ENCODE measurements at regions not wholly inside any gene's neighbourhood (a gene's known extent, or its start where the extent isn't known, plus 50 kb on each side); places are given as distances from the start of the nearest gene placed in this dataset.

DNA sequence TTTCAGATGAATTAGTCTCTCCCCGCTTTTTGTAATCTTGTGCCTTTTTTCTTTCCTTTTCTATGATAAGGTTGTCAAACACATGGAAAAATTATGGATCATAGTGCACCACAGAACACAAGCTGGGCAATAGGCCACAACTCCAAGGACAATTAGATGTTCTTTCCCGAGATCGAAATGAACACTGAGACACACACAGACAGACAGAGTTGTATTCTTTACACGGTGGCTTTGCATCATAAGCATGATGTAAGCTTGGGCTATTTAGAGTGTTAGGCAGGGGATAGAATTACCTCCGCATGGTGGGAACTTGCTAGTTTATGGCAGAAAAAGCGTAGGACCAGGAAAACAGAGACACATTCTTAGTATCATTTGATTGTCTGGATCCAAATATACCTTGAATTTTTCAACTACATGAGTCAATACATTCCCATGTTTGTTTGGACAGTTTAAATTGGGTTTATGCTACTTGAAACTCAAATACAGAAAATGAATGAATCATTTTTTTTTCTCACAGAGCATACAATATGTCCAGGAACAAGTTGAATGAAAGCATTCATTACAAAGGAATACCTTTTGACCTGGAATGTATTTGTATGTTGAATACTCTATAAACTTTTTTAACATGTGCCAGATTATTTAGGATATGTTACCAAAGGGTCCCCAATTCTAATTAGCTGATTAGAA lies 1611.5 kb upstream of the TMEFF2 start:
- H4K20me1 ChIP-seq (replicated peaks in 1 of 2; ENCODE audit: control insufficient read depth in 1 of 2, insufficient read depth in 2 of 2, low read length in 2 of 2): no peaks in the 10 kb centered on the region
- H3K4me3 ChIP-seq (ENCODE audit: extremely low read depth in 1 of 4, insufficient read depth in 2 of 4, low read depth in 3 of 4, low read length in 4 of 4): no peak overlapping the region
- H2BK12ac ChIP-seq (ENCODE audit: low read depth, low read length): no peak overlapping the region
- no peak overlapping the region for H4K8ac ChIP-seq (ENCODE audit: extremely low read depth, insufficient read depth, low read length)
- FAIRE-seq (no peak), DNase-seq (ENCODE audit: low read depth in 1 of 2, low spot score in 2 of 2) (no peak)
- H4K5ac ChIP-seq (ENCODE audit: insufficient read length, low read depth, low read length): no peak overlapping the region
- H2AFZ ChIP-seq (ENCODE audit: low read length): no peak overlapping the region
- no peaks in the 10 kb centered on the region for H3K27me3 ChIP-seq (replicated peaks in 1 of 4; ENCODE audit: control insufficient read depth in 3 of 4, extremely low read depth in 1 of 4, insufficient read depth in 3 of 4, low read length in 3 of 4)
- no peak overlapping the region for H3K9ac ChIP-seq (replicated peaks in 1 of 4; ENCODE audit: extremely low read depth in 1 of 4, low read depth in 3 of 4, low read length in 3 of 4)
- H3K36me3 ChIP-seq (ENCODE audit: control insufficient read depth in 2 of 4, insufficient read depth in 4 of 4, low read length in 3 of 4): no peaks in the 10 kb centered on the region
- H3K14ac ChIP-seq (ENCODE audit: insufficient read length): no peak overlapping the region
- no peaks in the 10 kb centered on the region for H3K4me1 ChIP-seq (replicated peaks in 1 of 4; ENCODE audit: control insufficient read depth in 3 of 4, insufficient read depth in 4 of 4, low read length in 3 of 4)
- peaks cover 2% of the 10 kb centered on the region; the same call in 1 of the 2 replicates for H3K23me2 ChIP-seq (ENCODE audit: low read depth, low read length)
- no peak overlapping the region for H2BK120ac ChIP-seq (replicated peaks; ENCODE audit: low read depth, low read length)
- ChIA-PET POLR2A (ENCODE audit: partially characterized antibody) (no interaction called here), CTCF (ENCODE audit: partially characterized antibody) (no interaction called here)
- no peak overlapping the region for H3K4me2 ChIP-seq (ENCODE audit: insufficient read depth in 1 of 2, low read depth in 2 of 2, low read length in 2 of 2)
- no peak overlapping the region for H3K56ac ChIP-seq (replicated peaks; ENCODE audit: insufficient read length, low read depth, low read length)
- no peak overlapping the region for H3K23ac ChIP-seq (ENCODE audit: insufficient read length)
- H3K9me3 ChIP-seq (ENCODE audit: insufficient read depth in 2 of 2, low read depth in 1 of 2, low read length in 1 of 2): no peaks in the 10 kb centered on the region
- no peak overlapping the region for H2AK5ac ChIP-seq (ENCODE audit: low read depth, low read length)
- no peak overlapping the region for H3K27ac ChIP-seq (ENCODE audit: low read depth, low read length)
- no peak overlapping the region for H4K91ac ChIP-seq (replicated peaks; ENCODE audit: insufficient read length, low read length)
- no peaks in the 10 kb centered on the region for H3K79me2 ChIP-seq (ENCODE audit: control insufficient read depth in 1 of 2, insufficient read depth in 2 of 2, low read length in 2 of 2)
- H3K79me1 ChIP-seq (ENCODE audit: low read depth, low read length): no peaks in the 10 kb centered on the region
- H3K4ac ChIP-seq (replicated peaks; ENCODE audit: insufficient read length, low read depth, low read length): no peak overlapping the region
- TF ChIP-seq GABPA (IDR thresholded peaks at IDR 0.05; ENCODE audit: borderline replicate concordance, insufficient read depth, low read length) (no peak), SP1 (IDR thresholded peaks at IDR 0.05; ENCODE audit: low read depth, low read length) (no peak), BACH1 (IDR thresholded peaks at IDR 0.05; ENCODE audit: low read length) (no peak), POLR2A (IDR thresholded peaks at IDR 0.05; ENCODE audit: control extremely low read depth in 1 of 2, low read depth in 2 of 2, low read length in 2 of 2) (no peak), PHF8 (conservative IDR thresholded peaks at IDR 0.05; ENCODE audit: low read depth, low read length) (no peak)
- H2BK20ac ChIP-seq (ENCODE audit: low read length): no peak overlapping the region
- H2BK5ac ChIP-seq (ENCODE audit: low read depth, low read length): no peak overlapping the region
- H3K18ac ChIP-seq (ENCODE audit: extremely low read depth, low read length): no peak overlapping the region
- H2BK15ac ChIP-seq (ENCODE audit: low read length): no peak overlapping the region
- WGBS, 2 experiments (ENCODE audit: extremely low coverage in 1 of 2, insufficient coverage in 1 of 2, insufficient read length in 1 of 2, insufficient replicate concordance in 2 of 2, low coverage in 1 of 2, low lambda C conversion rate in 2 of 2, missing lambda C conversion rate in 1 of 2): 88% methylated on average over 6 of the region's 6 CpGs; no CpG with 5 or more reads in 1 of the 2 experiments
